GM10266 (cell line): ENCODE measurements at regions not wholly inside any gene's neighbourhood (a gene's known extent, or its start where the extent isn't known, plus 50 kb on each side); places are given as distances from the start of the nearest gene placed in this dataset.

ENCODE experiments used
- DNase-seq: peaks from one replicate; pipeline ENCODE4 v3.0.0; 2012; ENCODE audit errors: extremely low spot score
- CTCF ChIP-seq: IDR thresholded peaks from 2 replicates; pipeline ENCODE4 v1.5.1; 2012; ENCODE audit warnings: mild to moderate bottlenecking, low read depth; ENCODE audit not compliant: control insufficient read depth, insufficient read depth; ENCODE audit errors: missing control alignments

DNA sequence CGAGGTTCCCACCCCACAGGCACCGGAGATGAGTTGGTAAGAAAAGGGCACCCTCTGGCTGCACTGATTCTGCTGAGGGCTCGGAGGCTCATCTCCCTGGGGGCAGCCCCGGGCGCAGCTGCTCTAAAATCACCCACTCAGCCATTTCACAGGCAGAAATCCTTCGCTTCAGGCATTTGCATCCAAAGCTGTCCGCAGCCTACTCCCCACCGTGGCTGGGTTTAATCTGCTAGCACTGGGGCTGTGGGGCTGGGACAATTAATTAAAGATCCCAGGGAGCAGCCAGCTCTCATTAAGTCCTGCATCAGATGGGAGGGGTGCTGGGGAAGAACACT, 104.3 kb upstream of the PRR20G start:
- no peak for DNase-seq
- no peak for TF ChIP-seq CTCF

- DNase-seq, result no peak
- TF ChIP-seq CTCF, result no peak
These were observed 103.8 kb upstream of the PRR20G start for GRCh38 chr3:127391436-127392155.

- no peak for DNase-seq
- TF ChIP-seq CTCF, result no peak
These were observed 102.6 kb upstream of the PRR20G start for GRCh38 chr3:127390365-127391025.

DNA sequence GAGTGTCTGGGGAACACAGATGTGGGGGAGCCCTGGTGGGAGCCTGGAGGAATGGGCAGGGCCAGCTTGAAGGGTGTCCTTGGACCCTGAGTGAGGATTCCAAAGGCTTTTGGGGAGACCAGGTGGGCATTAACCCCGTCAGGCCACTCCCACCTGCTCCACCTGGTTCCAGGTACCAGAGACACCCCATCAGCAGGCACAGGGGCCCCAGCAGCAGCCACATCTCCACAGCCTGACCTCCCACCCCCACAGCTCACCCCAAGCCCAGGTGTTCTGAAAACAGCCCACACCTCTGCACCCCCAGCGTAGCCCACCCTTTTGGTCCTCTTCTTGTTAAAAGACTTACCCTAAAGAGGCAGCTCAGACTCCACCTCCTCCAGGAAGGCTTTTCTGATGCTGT, 102.1 kb upstream of the PRR20G start:
- TF ChIP-seq CTCF, result no peak
- DNase-seq, result no peak

DNA sequence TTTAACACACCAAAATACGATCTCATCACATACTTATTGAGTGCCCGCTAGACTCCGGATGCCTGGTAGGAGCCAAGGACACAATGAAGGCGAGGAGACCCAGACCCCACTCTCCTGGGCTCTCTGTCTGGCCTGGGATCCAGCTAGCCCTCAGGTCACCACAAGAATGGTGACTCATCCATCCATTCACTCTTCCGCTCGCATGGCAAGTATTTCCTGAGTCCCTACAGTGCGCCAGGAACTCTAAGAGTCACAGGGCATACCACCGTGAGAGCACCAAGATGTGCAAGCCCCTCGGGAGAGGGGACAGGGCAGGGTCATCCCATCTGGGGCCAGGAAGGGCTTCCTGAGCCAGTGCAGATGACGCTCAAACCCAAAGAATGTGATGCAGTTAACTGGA, 101.6 kb upstream of the PRR20G start:
- no peak for TF ChIP-seq CTCF
- DNase-seq, result no peak

- DNase-seq, result no peak
- no peak for TF ChIP-seq CTCF
These were observed 100.6 kb upstream of the PRR20G start for GRCh38 chr3:127388427-127388826.

DNA sequence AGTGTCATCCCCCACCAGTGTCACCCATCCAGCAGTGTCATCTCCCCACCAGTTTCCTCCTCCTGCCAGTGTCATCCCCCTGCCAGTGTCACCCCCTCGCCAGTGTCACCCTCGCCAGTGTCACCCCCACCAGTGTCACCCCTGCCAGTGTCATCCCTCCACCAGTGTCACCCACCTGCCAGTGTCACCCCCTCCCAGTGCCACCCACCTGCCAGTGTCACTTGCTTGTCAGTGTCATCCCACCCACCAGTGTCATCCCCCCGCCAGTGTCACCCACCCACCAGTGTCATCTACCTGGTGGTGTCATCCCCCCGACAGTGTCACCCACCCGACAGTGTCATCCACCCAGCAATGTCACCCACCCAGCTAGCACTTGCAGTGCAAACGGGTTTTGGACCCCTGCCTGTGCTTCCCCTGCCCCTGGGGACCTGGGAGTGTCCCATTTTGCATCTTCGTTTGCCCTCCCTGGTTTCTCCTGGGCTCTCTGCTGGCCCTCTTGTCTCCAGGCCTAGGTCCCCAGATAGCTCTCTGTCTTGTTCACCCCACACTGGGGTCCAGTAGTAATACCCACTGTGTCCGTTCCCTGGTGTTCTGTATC, 99.8 kb upstream of the PRR20G start:
- DNase-seq, result no peak
- TF ChIP-seq CTCF, result no peak
